PC-3 (cell line): ENCODE measurements at regions not wholly inside any gene's neighbourhood (a gene's known extent, or its start where the extent isn't known, plus 50 kb on each side); places are given as distances from the start of the nearest gene placed in this dataset.

Experiments used
- CTCF ChIP-seq: fragments of 300-600 bp; sonication (generic); conservative IDR thresholded peaks from 2 replicates; pipeline ENCODE4 v1.5.1; 2017; ENCODE audit warnings: antibody characterized with exemption, low read depth, mild to moderate bottlenecking, low read length
- EZH2 ChIP-seq: fragments of 300-600 bp; sonication (generic); IDR thresholded peaks from one replicate; pipeline ENCODE4 v1.6.1; 2017; ENCODE audit warnings: antibody characterized with exemption, mild to moderate bottlenecking, low read length; ENCODE audit not compliant: unreplicated experiment
- EZH2phosphoT487 ChIP-seq: fragments of 300-600 bp; sonication (generic); IDR thresholded peaks from 2 replicates; pipeline ENCODE4 v1.6.1; 2018; ENCODE audit warnings: mild to moderate bottlenecking, antibody characterized with exemption, low read length, borderline replicate concordance

- TF ChIP-seq CTCF = no peak
- TF ChIP-seq EZH2 = no peak
- no peak for TF ChIP-seq EZH2phosphoT487
These were observed 700.6 kb upstream of the ARRDC4 start for GRCh38 chr15:97259943-97260342.
